ENCODE measurements at regions not wholly inside any gene's neighbourhood (a gene's known extent, or its start where the extent isn't known, plus 50 kb on each side); places are given as distances from the start of the nearest gene placed in this dataset.

DNA sequence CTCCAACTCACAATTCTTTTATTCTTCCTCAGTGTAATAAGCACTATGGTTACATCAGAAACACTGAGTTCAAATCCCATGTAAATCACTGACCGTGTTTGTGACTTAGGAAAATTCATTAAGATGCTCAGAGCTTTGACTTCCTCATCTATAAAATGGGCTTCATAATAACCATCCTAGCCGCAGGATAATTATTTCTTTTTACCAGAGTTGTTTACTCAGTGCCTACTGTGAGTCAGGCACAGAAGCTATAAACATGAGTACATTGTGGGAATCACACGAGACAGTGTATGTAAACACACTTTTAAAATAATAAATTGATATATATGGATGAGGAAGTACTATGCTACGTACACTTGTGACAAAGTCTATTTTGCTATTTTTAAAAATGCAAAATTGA is 296.3 kb upstream of the TENM3 start:
- DNase-seq (ENCODE audit: low spot score): no peak

DNA sequence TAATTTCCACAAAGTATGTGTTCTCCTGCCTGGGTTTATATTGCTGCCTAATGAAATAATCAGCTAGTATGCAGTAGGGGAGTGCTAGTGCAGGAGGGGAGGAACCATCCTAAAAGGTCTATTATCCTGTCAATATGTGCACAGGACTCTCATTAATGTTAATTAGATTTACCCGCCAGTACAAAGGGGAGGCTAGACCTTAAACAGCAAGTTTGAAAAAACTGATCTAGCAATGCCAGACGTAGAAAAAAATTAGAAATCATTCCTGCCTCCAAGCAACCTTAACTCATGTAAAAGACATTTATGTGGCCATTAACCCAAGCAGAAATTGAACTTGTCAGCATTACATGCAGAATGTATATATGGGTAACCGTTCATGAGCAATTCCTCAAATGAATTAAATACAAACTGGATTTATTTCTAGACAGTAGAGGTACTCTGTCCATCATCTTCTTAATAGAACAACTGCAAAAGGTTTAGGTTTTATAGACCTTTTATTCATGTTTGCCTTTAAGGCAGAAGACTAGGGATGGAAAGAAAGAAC is 294.3 kb upstream of the TENM3 start:
- DNase-seq (ENCODE audit: low spot score): no peak

DNA sequence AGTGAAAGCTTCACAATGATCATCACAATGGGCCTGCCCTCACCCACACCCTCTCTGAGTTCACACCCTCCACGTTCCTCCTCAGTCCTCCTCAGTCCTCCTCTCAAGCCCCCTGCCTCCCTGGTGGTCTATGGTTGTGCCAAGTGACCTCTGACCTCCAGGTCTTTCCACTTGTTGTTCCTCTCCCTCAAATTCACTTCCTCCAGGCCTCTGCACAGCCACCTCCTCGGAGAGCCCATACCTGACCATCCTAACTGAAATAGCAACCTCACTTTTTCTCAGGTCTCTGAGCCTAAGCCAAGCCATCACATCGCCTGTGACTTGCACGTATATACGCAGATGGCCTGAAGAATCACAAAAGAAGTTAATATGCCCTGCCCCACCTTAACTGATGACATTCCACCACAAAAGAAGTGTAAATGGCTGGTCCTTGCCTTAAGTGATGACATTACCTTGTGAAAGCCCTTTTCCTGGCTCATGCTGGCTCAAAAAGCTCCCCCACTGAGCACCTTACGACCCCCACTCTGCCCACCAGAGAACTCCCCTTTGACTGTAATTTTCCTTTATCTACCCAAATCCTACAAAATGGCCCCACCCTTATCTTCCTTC is 293.4 kb upstream of the TENM3 start:
- DNase-seq (ENCODE audit: low spot score): no peak

DNA sequence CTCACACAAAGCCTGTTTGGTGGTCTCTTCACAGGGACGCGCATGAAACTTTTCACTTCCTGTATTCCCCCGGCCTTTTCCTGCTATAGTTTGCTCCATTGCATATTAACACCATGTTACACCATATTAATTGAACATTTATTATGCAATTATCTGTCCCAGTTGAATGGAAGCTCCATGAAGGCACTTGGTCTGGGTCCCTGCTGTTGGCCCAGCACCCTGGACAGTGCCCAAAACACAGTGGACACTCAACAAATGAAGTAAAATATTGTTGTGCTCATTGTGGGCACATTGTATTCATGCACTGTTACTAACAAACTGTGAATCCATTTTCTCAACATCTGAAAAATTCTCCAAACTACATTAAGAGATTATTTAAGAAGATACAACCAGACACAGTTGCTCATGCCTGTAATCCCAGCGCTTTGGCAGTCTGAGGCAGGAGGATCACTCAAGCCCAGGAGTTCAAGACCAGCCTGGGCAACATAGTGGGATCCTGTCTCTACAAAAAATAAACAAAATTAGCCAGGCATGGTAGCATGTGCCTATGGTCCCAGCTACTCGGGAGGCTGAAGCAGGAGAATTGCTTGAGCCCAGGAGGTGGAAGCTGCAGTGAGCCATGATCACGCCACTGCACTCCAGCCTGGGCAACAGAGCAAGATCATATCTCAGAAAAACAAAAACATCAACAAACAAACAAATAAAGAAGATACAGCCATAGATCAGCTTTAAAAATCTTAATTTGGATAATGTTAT is 292.7 kb upstream of the TENM3 start:
- DNase-seq (ENCODE audit: low spot score): no peak

DNA sequence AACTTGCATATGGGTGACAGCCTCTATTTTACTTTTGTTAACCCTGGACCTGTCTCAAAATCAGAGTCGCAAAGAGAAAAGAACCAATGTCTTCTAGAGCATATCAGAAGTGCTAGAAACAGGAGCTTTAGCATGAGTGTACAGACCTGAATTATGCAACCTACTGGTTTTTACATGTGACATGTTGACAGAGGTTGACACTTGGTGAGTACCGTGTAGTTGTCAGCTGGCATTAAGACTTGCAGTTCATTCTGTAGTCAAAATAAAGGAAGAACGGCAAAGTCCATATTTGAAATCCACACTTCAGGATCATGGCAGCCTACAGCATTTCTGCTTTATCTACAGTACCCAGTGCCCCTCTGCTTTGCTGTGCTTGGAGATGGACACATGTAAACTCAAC is 291.9 kb upstream of the TENM3 start:
- DNase-seq (ENCODE audit: low spot score): no peak

DNA sequence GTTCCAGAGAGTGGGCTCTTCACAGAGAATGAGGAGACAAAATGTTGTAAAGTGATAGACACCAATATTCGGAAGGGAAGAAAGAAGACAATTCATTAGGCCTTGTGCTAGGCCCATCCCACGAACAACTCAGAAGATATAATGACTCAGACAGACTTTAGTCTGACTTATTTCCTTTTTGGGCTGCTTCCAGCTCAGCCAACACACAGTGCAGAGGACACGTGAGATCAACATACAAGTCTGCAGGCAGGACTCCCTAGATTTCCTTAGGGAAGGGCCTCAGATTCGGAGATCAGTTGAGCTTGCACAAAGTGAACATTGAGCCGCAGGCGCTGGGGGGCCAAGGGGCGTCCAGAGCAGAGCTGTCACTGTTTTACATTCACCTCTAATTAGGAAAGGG is 290.7 kb upstream of the TENM3 start:
- no peak for DNase-seq (ENCODE audit: low spot score)

DNA sequence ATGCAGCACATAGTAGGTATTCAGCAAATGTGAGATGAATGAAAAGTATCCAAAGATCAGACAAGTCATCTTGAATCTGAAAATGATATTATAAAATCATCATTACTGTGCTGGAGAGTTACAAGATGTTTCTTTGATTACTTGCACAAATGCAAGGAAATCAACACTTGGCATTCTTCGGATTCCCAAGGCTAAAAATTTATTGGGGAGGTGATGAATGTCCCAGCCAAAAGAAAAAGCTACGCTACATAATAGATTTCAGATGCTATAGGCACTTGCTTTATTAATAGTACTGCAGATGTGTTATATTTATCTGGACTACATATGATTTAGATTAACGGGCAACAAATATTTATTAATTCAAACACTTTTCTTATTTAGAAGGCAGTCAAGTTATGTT is 286.7 kb upstream of the TENM3 start:
- DNase-seq (ENCODE audit: low spot score): no peak

DNA sequence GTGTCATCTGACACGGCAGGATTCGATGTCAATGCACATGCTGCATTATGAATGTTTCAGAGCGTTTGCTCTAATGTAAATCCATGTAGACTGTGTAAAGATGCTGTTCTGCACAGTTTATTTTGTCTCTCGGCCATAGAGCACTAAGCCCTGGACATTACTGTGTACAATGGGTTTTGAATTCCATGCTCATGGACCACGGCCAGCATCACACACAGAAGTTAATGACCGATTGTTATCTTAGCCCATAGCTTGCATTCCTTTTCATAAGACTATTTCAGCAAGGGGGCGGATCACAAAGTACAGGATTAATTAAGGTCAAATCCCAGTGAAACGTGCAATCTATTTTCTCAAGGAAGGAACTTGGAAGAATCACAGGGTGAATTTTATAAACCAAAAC is 286.1 kb upstream of the TENM3 start:
- no peak for DNase-seq (ENCODE audit: low spot score)

DNA sequence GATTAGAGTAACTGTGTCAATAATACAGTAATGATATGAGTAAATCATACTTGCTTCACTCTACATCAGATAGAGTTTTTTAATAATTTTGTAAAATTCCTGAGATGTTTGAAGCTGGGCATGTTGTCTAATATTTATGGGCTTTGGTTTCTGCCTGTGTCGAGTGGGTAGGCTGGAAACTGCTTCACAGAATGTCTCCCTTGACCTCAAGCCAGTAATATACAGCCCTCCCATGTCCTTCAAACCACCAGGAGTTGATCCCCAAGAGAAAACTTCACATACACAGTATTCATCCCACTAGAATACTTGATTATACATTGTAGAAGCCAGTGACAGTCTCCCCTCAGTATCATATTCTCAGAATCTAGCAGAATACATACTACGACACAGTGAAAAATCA is 284.8 kb upstream of the TENM3 start:
- no peak for DNase-seq (ENCODE audit: low spot score)

DNA sequence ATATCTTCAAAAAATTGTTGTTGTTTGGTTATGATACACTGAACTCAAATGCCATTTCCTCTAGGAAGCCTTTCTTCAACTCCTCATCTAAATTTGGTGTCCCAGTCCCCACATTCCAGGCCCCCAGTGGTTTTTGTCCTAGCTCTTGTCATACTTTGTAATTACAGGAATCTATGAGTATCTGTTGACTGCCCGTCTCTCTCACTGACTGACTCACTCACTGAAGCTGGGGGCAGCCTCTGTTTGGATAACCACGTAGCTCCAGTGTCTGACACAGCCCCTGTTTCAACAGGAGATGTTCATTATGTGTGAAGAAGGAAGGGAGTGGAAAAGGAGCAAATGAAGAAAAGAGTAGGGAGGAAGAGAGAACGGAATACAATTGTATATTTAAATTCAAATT is 284.1 kb upstream of the TENM3 start:
- DNase-seq (ENCODE audit: low spot score): no peak

DNA sequence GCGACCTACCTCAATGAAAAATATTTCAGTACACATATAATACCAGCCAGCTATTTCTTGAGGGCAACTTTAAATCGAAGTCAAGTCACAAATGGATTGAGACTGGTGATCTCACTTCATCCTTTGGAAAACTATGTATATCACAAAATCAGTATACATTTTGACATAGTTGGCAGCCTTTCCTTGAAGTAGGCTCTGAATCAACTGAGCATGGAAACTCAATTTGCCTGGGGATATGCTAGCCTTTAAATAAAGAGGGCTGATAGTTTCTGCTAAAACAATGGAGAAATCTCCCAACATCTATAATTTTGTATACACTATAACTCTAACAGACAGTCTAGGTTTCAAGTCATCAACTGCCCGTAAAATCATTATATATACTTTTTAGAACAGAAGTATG is 282.8 kb upstream of the TENM3 start:
- DNase-seq (ENCODE audit: low spot score): no peak

DNA sequence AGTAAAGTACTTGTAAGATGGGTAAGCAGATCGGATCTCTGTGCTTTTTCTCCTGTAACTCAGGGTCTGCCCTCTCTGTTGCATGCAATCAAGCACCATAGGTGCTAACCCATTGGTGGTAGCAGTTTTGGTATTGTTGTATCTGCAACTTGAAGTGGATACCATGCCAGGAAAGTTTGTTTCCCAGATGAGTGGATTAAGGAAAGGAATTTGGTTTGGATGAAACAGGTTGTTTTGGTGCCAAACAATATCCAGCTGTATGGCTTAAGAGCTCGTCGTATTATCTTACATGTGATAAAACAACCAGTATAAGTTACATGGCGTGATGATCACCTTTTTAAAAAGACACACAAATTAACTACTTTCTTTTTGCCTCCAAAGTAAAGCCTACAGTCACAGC is 280.9 kb upstream of the TENM3 start:
- DNase-seq (ENCODE audit: low spot score): no peak

DNA sequence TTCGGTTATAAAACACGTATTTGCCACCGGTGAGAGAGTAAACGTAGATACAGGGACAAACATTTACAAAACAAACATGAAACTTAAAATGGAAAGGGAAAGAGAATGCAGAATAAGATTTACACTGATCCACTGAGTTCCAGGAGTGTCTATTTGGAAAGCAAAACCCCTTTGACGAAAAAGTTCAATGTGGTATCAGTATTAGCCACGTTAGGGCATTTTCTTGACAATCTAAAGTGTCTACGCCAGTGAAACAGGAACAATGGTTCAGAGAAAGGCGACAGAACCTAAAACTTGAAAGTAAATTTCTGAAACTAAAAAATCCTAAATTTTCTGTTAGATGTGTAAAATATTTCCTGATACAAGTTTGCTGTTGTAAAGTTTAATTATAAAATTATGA is 278.5 kb upstream of the TENM3 start:
- no peak for DNase-seq (ENCODE audit: low spot score)

DNA sequence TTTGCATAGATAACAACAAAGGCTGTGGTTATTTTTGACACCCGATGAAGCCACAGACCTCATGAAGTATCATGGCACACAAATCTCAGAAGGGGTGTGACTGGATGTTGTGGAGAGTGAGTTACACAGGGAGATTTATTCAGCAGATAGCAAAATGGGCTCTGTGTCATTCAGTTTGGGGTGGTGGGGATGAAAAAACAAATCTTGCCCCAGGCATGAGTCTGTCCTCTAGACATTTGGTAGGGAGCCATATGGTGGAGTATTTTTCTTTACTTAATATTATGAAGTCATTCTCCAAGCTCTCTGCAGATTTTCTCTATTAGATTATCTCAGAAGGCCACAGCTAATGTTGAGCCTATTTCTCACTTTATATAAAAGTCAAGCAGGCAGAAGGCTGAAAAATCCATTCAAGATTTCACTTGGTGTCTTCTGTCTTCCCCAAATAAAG is 277.1 kb upstream of the TENM3 start:
- no peak for DNase-seq (ENCODE audit: low spot score)

DNA sequence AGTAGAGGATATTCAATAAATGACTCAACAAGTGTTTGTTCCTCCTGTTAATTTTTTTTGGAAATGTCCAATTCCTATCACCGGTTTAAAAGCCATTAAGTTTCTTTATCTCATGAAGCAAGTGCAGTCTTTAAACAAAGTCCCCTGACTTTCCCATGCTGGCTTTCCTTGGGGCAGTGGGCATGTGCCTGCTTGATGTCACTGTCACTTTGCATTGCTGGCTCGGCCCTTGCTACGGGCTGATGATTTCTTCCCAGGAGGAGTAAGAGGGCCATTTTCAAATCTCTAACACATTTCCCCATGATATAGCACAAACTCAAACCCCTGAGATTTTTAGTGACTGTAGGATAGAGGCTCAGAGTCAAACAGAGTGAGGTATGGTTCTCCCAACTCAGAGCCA is 275.8 kb upstream of the TENM3 start:
- no peak for DNase-seq (ENCODE audit: low spot score)

DNA sequence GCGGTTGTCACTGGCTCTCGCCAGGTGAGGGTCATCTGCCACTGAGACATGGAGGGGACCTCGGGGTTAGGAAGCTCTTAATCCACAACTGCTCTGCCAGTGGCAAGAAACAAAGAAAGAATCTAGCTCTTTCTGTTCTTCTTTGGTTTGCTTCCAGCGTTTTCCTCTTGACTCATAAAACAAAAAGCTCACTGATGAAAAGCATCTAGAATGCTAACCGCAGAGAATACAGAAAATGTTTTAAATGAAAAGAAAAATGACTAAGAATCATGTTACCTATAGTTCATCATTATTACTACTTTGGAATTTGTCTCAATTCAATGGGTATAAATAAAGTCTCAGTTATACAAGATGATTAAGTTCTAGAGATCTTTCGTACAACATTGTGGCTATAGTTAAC is 274.8 kb upstream of the TENM3 start:
- no peak for DNase-seq (ENCODE audit: low spot score)

DNA sequence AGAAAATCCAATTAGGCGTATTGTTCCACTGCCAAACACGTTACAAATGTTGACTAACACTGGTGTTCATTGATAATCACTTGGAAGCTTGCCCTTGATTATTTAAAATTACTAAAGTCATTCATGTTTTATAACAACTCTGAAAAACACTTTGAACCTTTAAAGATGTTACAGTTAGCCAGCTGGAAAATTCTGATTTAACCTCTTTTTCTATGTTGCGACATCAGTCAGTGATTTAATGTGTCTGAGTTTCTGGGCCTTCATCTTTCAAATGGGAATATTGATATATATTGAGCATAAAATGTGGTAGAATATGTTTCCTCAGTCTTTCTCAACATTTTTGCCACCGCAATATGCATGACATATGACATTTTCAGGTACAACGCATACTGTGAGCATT is 274.1 kb upstream of the TENM3 start:
- no peak for DNase-seq (ENCODE audit: low spot score)

DNA sequence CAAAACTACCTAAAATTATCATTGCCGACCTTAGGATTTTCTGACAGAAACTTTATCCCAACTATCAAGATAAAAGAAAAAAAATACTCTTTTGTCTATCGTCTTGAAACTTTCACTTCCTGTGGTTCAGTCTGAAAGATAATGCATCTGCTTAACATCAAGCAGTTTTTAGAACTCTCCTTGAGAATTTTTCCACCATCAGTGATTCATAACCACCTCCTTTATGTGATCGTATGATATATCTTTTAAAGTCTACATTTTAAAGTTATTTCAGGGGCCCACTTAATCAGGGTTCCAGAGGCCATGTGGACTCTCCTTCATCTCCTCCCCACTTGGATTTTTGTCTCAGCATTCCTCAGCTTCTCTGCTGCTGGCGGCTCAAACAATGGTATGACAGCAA is 272.8 kb upstream of the TENM3 start:
- DNase-seq (ENCODE audit: low spot score): no peak

DNA sequence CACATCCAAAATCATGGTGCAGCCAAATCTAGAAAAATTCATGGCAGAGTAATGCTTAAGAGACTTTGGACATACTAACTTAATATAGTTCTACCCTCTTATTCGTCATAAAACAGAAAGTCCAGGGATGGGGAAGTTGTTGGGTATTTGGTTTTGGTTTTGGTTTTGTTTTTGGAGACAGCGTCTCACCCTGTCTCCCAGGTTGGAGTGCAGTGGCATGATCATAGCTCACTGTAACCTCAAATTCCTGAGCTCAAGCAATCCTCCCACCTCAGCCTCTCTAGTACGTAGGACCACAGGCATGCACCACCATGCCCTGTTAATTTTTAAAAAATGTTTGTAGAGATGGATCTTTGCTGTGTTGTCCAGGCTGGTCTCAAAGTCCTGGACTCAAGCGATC is 271.8 kb upstream of the TENM3 start:
- no peak for DNase-seq (ENCODE audit: low spot score)

DNA sequence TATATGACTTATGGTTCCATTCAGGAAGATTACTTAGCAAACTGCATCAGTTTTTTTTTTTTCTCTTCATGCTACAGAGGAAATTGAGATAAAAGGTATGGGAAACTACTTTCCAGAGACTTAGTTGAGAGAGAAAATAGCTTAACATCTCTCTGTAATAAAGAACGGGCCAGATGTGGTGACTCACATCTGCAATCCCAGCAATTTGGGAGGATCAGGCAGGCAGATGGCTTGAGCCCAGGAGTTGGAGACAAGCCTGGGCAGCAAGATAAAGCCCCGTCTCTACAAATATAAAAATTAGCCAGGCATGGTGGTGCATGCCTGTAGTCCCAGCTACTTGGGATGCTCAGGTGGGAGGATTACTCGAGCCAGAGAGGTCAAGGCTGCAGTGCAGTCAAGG is 271.2 kb upstream of the TENM3 start:
- DNase-seq (ENCODE audit: low spot score): no peak

DNA sequence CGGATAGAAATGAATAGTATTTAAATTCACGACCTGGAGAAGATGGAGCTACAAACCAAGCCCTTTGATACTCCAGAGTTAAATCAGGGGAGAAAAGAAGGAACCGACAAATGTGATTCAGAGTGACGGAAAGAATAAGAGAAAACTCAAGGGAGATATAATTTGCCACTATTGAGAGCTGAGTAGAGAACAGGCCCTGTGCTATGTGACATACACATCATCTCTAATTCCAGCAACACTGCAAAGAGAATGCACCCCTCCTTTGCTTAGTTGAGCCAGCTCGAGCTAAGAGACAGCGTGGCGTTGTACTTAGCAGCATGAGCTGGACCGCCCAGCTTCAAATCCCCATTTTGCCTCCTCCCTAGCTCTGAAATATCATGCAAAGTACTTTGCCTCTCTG is 266.4 kb upstream of the TENM3 start:
- no peak for DNase-seq (ENCODE audit: low spot score)

DNA sequence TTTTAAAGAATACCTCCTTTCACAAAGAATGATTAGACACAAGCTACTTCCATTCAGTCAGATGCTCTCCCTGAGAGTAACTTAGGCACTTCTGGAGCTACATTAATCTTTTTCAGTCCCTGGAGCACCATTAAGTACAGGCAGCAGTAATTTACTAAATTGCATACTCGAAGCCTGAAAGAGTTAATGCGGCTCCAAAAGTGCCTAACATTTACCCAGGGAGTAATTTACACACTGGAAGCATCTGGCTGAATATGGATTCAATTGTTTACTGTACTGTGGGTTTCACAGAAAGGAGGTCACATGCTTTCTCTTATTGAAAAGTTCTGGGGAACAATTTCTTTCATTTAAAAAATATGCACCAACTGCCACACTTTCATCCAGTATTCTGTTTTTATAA is 260.8 kb upstream of the TENM3 start:
- DNase-seq (ENCODE audit: low spot score): no peak

DNA sequence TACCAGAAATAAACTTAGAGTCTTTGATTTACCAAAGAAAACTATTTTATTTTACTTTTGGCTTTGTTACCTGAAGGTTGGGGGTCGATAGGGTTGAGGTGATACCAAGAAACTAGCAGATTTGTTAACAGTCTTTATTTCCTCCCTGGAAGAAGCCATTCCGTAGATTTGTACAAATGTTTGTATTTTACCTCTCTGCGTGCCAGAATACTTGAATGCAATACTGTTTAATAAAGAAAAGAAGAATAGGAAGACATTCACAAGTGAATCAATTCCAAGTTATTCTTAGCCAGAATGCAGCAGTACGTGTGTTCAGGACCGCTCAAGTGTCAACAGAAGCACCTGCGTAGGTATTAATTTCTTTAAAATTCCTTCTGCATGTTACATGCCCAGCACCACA is 260.3 kb upstream of the TENM3 start:
- no peak for DNase-seq (ENCODE audit: low spot score)

DNA sequence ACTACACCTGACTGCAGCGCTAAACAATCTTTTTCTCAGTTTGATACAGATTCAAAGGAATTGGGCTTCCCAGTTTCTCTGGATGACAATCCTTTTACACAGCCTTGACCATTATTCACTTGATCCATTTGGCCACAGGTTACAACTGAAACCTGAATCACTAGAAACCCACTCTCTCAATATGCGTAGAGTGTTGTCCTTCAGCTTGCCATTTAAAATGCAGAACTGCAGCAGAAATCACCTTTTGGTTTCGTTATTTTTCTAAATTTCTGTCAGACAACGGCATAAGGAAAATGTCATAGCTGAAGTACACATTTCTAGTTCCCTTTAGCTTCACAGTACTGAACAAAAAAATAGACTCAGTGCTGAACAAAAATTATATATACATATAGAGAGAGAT is 255.8 kb upstream of the TENM3 start:
- no peak for DNase-seq (ENCODE audit: low spot score)
